ENCODE measurements at regions not wholly inside any gene's neighbourhood (a gene's known extent, or its start where the extent isn't known, plus 50 kb on each side); places are given as distances from the start of the nearest gene placed in this dataset.

GRCh38 chr5:31114817-31115216, 78.7 kb upstream of the CDH6 start:
- no peak overlapping the region for H3K18ac ChIP-seq (ENCODE audit: low read depth in 1 of 2, low read length in 2 of 2)
- peak overlapping the region; percentile 75 for H2AK5ac ChIP-seq (ENCODE audit: low read length, severe bottlenecking)
- peaks cover under 1% of the 10 kb centered on the region for H3K4me1 ChIP-seq (ENCODE audit: control insufficient read depth, insufficient read depth, low read depth, low read length)
- H3K4ac ChIP-seq (ENCODE audit: low read depth in 1 of 2, low read length in 2 of 2): no peak overlapping the region
- no peak overlapping the region for H3K4me3 ChIP-seq (ENCODE audit: insufficient read depth in 1 of 2, low read depth in 1 of 2, low read length in 2 of 2)
- DNase-seq: no peak
- H3K9me3 ChIP-seq (ENCODE audit: control insufficient read depth, low read length): no peaks in the 10 kb centered on the region
- H2BK5ac ChIP-seq (ENCODE audit: low read depth, low read length, poor library complexity, severe bottlenecking): no peak overlapping the region
- no peak overlapping the region for H4K91ac ChIP-seq (ENCODE audit: low read length)
- 79% methylated on average over 2 of the region's 2 CpGs for WGBS
- no peak overlapping the region for H3K23ac ChIP-seq (ENCODE audit: low read length in 2 of 2)
- no peak overlapping the region for H4K8ac ChIP-seq (ENCODE audit: low read length)
- H3K36me3 ChIP-seq (ENCODE audit: control insufficient read depth in 1 of 2, insufficient read depth in 2 of 2, low read depth in 1 of 2, low read length in 2 of 2): no peaks in the 10 kb centered on the region
- H3K79me1 ChIP-seq (replicated peaks; ENCODE audit: low read length, poor library complexity, severe bottlenecking): no peaks in the 10 kb centered on the region
- no peaks in the 10 kb centered on the region for H3K27me3 ChIP-seq (ENCODE audit: control insufficient read depth in 1 of 2, insufficient read depth in 1 of 2, low read length in 2 of 2)
- H2AFZ ChIP-seq (ENCODE audit: low read depth, low read length): no peak overlapping the region
- no peak overlapping the region for H3K14ac ChIP-seq (ENCODE audit: low read length in 2 of 2)
- no peak overlapping the region for H3K27ac ChIP-seq (ENCODE audit: low read length, poor library complexity, severe bottlenecking)
- no peak overlapping the region for H3K4me2 ChIP-seq (ENCODE audit: low read length, poor library complexity, severe bottlenecking)
- H2BK15ac ChIP-seq (ENCODE audit: low read depth, poor library complexity, severe bottlenecking): no peak overlapping the region
- no peak overlapping the region for H3K9ac ChIP-seq (ENCODE audit: low read length)
- H2BK120ac ChIP-seq (ENCODE audit: low read depth, low read length): no peak overlapping the region
- H2BK12ac ChIP-seq (ENCODE audit: low read length in 2 of 2): no peak overlapping the region

- 79% methylated on average over 1 of the region's 1 CpG for WGBS
- no peak overlapping the region for H3K9ac ChIP-seq (ENCODE audit: low read length)
Observed at GRCh38 chr5:31113666-31114350, 79.7 kb upstream of the CDH6 start.

GRCh38 chr5:31113101-31113500, 80.4 kb upstream of the CDH6 start:
- Histone ChIP-seq H3K9me3 (ENCODE audit: control insufficient read depth, low read length) (no peaks in the 10 kb centered on the region), H4K91ac (ENCODE audit: low read length) (no peak overlapping the region), H3K4me1 (ENCODE audit: control insufficient read depth, insufficient read depth, low read depth, low read length) (no peaks in the 10 kb centered on the region), H3K4ac (ENCODE audit: low read depth in 1 of 2, low read length in 2 of 2) (no peak overlapping the region), H3K18ac (ENCODE audit: low read depth in 1 of 2, low read length in 2 of 2) (no peak overlapping the region), H3K4me3 (ENCODE audit: insufficient read depth in 1 of 2, low read depth in 1 of 2, low read length in 2 of 2) (no peak overlapping the region), H2BK12ac (ENCODE audit: low read length in 2 of 2) (no peak overlapping the region), H3K9ac (ENCODE audit: low read length) (no peak overlapping the region), H2BK120ac (ENCODE audit: low read depth, low read length) (no peak overlapping the region), H3K27me3 (ENCODE audit: control insufficient read depth in 1 of 2, insufficient read depth in 1 of 2, low read length in 2 of 2) (no peaks in the 10 kb centered on the region), H2BK15ac (ENCODE audit: low read depth, poor library complexity, severe bottlenecking) (no peak overlapping the region), H2AFZ (ENCODE audit: low read depth, low read length) (no peak overlapping the region), H4K8ac (ENCODE audit: low read length) (no peak overlapping the region), H3K23ac (ENCODE audit: low read length in 2 of 2) (no peak overlapping the region), H3K79me1 (replicated peaks; ENCODE audit: low read length, poor library complexity, severe bottlenecking) (no peaks in the 10 kb centered on the region), H3K27ac (ENCODE audit: low read length, poor library complexity, severe bottlenecking) (peak overlapping the region; percentile 43), H3K14ac (ENCODE audit: low read length in 2 of 2) (no peak overlapping the region), H3K4me2 (ENCODE audit: low read length, poor library complexity, severe bottlenecking) (no peak overlapping the region), H2AK5ac (ENCODE audit: low read length, severe bottlenecking) (no peak overlapping the region), H3K36me3 (ENCODE audit: control insufficient read depth in 1 of 2, insufficient read depth in 2 of 2, low read depth in 1 of 2, low read length in 2 of 2) (no peaks in the 10 kb centered on the region), H2BK5ac (ENCODE audit: low read depth, low read length, poor library complexity, severe bottlenecking) (no peak overlapping the region)
- DNase-seq: peak; percentile 41
- 27% methylated on average over 2 of the region's 3 CpGs for WGBS

More at GRCh38 chr5:31113666-31114350, 79.7 kb upstream of the CDH6 start:
- Histone ChIP-seq H3K4ac (ENCODE audit: low read depth in 1 of 2, low read length in 2 of 2) (no peak overlapping the region), H3K27me3 (ENCODE audit: control insufficient read depth in 1 of 2, insufficient read depth in 1 of 2, low read length in 2 of 2) (no peaks in the 10 kb centered on the region), H3K9me3 (ENCODE audit: control insufficient read depth, low read length) (no peaks in the 10 kb centered on the region), H3K4me1 (ENCODE audit: control insufficient read depth, insufficient read depth, low read depth, low read length) (no peaks in the 10 kb centered on the region), H2BK120ac (ENCODE audit: low read depth, low read length) (no peak overlapping the region), H3K27ac (ENCODE audit: low read length, poor library complexity, severe bottlenecking) (no peak overlapping the region), H2AK5ac (ENCODE audit: low read length, severe bottlenecking) (peak overlapping the region; percentile 81), H4K91ac (ENCODE audit: low read length) (no peak overlapping the region), H3K18ac (ENCODE audit: low read depth in 1 of 2, low read length in 2 of 2) (no peak overlapping the region), H3K14ac (ENCODE audit: low read length in 2 of 2) (no peak overlapping the region), H4K8ac (ENCODE audit: low read length) (no peak overlapping the region), H3K36me3 (ENCODE audit: control insufficient read depth in 1 of 2, insufficient read depth in 2 of 2, low read depth in 1 of 2, low read length in 2 of 2) (no peaks in the 10 kb centered on the region), H2BK5ac (ENCODE audit: low read depth, low read length, poor library complexity, severe bottlenecking) (no peak overlapping the region), H3K4me2 (ENCODE audit: low read length, poor library complexity, severe bottlenecking) (no peak overlapping the region), H3K79me1 (replicated peaks; ENCODE audit: low read length, poor library complexity, severe bottlenecking) (no peaks in the 10 kb centered on the region), H3K23ac (ENCODE audit: low read length in 2 of 2) (no peak overlapping the region), H2BK15ac (ENCODE audit: low read depth, poor library complexity, severe bottlenecking) (no peak overlapping the region), H3K4me3 (ENCODE audit: insufficient read depth in 1 of 2, low read depth in 1 of 2, low read length in 2 of 2) (no peak overlapping the region), H2BK12ac (ENCODE audit: low read length in 2 of 2) (no peak overlapping the region), H2AFZ (ENCODE audit: low read depth, low read length) (no peak overlapping the region)
- no peak for DNase-seq

GRCh38 chr5:31107091-31107518, 86.4 kb upstream of the CDH6 start:
- Histone ChIP-seq H2AK5ac (ENCODE audit: low read length, severe bottlenecking) (no peak overlapping the region), H3K23ac (ENCODE audit: low read length in 2 of 2) (no peak overlapping the region), H3K4me2 (ENCODE audit: low read length, poor library complexity, severe bottlenecking) (no peak overlapping the region), H3K9ac (ENCODE audit: low read length) (no peak overlapping the region), H2BK120ac (ENCODE audit: low read depth, low read length) (no peak overlapping the region), H3K36me3 (ENCODE audit: control insufficient read depth in 1 of 2, insufficient read depth in 2 of 2, low read depth in 1 of 2, low read length in 2 of 2) (no peaks in the 10 kb centered on the region), H4K8ac (ENCODE audit: low read length) (no peak overlapping the region), H3K79me1 (replicated peaks; ENCODE audit: low read length, poor library complexity, severe bottlenecking) (no peaks in the 10 kb centered on the region), H3K9me3 (ENCODE audit: control insufficient read depth, low read length) (no peaks in the 10 kb centered on the region), H3K27ac (ENCODE audit: low read length, poor library complexity, severe bottlenecking) (peak overlapping the region; percentile 98), H2BK12ac (ENCODE audit: low read length in 2 of 2) (no peak overlapping the region), H2BK15ac (ENCODE audit: low read depth, poor library complexity, severe bottlenecking) (no peak overlapping the region), H3K4me3 (ENCODE audit: insufficient read depth in 1 of 2, low read depth in 1 of 2, low read length in 2 of 2) (no peak overlapping the region), H3K14ac (ENCODE audit: low read length in 2 of 2) (no peak overlapping the region), H2AFZ (ENCODE audit: low read depth, low read length) (no peak overlapping the region), H3K4ac (ENCODE audit: low read depth in 1 of 2, low read length in 2 of 2) (no peak overlapping the region), H3K4me1 (ENCODE audit: control insufficient read depth, insufficient read depth, low read depth, low read length) (peaks cover 3% of the 10 kb centered on the region), H2BK5ac (ENCODE audit: low read depth, low read length, poor library complexity, severe bottlenecking) (no peak overlapping the region), H4K91ac (ENCODE audit: low read length) (no peak overlapping the region), H3K18ac (ENCODE audit: low read depth in 1 of 2, low read length in 2 of 2) (no peak overlapping the region), H3K27me3 (ENCODE audit: control insufficient read depth in 1 of 2, insufficient read depth in 1 of 2, low read length in 2 of 2) (no peaks in the 10 kb centered on the region)
- WGBS: 0% methylated on average over 1 of the region's 2 CpGs
- no peak for DNase-seq
